ENCODE measurements at regions not wholly inside any gene's neighbourhood (a gene's known extent, or its start where the extent isn't known, plus 50 kb on each side); places are given as distances from the start of the nearest gene placed in this dataset.

GRCh38 chr4:43564591-43564990 lies 672.1 kb downstream of the GRXCR1 start:
- TF ChIP-seq, protein P1, sequence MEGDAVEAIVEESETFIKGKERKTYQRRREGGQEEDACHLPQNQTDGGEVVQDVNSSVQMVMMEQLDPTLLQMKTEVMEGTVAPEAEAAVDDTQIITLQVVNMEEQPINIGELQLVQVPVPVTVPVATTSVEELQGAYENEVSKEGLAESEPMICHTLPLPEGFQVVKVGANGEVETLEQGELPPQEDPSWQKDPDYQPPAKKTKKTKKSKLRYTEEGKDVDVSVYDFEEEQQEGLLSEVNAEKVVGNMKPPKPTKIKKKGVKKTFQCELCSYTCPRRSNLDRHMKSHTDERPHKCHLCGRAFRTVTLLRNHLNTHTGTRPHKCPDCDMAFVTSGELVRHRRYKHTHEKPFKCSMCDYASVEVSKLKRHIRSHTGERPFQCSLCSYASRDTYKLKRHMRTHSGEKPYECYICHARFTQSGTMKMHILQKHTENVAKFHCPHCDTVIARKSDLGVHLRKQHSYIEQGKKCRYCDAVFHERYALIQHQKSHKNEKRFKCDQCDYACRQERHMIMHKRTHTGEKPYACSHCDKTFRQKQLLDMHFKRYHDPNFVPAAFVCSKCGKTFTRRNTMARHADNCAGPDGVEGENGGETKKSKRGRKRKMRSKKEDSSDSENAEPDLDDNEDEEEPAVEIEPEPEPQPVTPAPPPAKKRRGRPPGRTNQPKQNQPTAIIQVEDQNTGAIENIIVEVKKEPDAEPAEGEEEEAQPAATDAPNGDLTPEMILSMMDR (IDR thresholded peaks at IDR 0.05), result no peak
- no peak for TF ChIP-seq POLR2A (IDR thresholded peaks at IDR 0.05)
